ENCODE measurements at regions not wholly inside any gene's neighbourhood (a gene's known extent, or its start where the extent isn't known, plus 50 kb on each side); places are given as distances from the start of the nearest gene placed in this dataset.

GRCh38 chr12:114751712-114752111, 67.7 kb upstream of the TBX3 start:
- no peak overlapping the region for H3K4me3 ChIP-seq (ENCODE audit: low read depth, low read length)
- no peak for TF ChIP-seq CTCF (IDR thresholded peaks at IDR 0.05; ENCODE audit: borderline replicate concordance, insufficient read depth, low read depth, low read length)

GRCh38 chr12:114750917-114751316, 66.9 kb upstream of the TBX3 start:
- TF ChIP-seq CTCF (IDR thresholded peaks at IDR 0.05; ENCODE audit: borderline replicate concordance, insufficient read depth, low read depth, low read length): no peak

GRCh38 chr12:114749065-114749464, 65.1 kb upstream of the TBX3 start:
- no peak overlapping the region for H3K4me3 ChIP-seq (ENCODE audit: low read depth, low read length)
- TF ChIP-seq CTCF (IDR thresholded peaks at IDR 0.05; ENCODE audit: borderline replicate concordance, insufficient read depth, low read depth, low read length): no peak

More at GRCh38 chr12:114750917-114751316, 66.9 kb upstream of the TBX3 start:
- H3K4me3 ChIP-seq (ENCODE audit: low read depth, low read length): no peak overlapping the region

- H3K4me3 ChIP-seq (ENCODE audit: low read depth, low read length): no peak overlapping the region
- TF ChIP-seq CTCF (IDR thresholded peaks at IDR 0.05; ENCODE audit: borderline replicate concordance, insufficient read depth, low read depth, low read length): no peak
Measured at GRCh38 chr12:114747012-114747858, 63.3 kb upstream of the TBX3 start.

GRCh38 chr12:114746297-114747011, 62.5 kb upstream of the TBX3 start:
- no peak for TF ChIP-seq CTCF (IDR thresholded peaks at IDR 0.05; ENCODE audit: borderline replicate concordance, insufficient read depth, low read depth, low read length)
- no peak overlapping the region for H3K4me3 ChIP-seq (ENCODE audit: low read depth, low read length)

- no peak overlapping the region for H3K4me3 ChIP-seq (ENCODE audit: low read depth, low read length)
- no peak for TF ChIP-seq CTCF (IDR thresholded peaks at IDR 0.05; ENCODE audit: borderline replicate concordance, insufficient read depth, low read depth, low read length)
Measured at GRCh38 chr12:114744691-114745090, 60.7 kb upstream of the TBX3 start.

All from GM12875 (cell line).